ENCODE measurements at regions not wholly inside any gene's neighbourhood (a gene's known extent, or its start where the extent isn't known, plus 50 kb on each side); places are given as distances from the start of the nearest gene placed in this dataset.

DNA sequence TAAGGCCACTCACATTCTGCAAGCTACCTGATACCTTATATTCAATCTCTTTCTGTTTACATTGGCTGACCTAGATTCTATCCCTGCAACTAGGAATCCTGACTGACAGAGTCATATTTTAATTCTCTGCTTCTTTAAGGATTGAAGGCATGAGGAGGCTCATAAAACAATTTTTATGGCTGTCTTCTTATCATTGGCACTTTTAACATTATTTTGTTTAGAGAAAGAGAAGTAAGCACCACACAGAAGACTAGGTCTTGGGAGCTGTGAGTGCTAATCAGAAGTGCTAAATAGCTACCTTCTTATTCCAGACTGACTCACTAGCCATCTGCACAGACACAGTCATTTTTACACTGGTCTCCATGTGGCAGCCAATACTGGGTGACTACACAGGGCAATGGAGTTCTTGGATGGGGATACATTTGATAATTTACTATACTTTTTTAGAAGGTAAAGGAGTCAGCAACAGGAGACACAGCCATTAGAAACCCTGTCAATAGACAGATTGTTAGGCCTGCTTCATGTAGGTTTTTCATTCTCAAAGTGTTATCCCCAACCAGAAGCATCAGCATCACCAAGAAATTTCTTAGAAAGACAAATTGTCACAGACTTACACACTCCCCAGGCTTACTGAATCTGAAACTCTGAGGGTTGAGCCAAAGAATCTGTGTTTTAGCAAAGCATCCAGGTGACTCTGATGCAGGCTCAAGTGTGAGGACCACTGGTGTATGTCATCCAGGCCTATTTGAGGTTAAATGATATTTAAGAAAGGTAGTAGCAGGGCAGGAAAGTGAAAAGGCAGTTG lies 214.1 kb downstream of the DUSP6 start:
- POLR2A ChIA-PET (ENCODE audit: unreplicated experiment): no interaction called here
- ATAC-seq: peak; percentile 51
- Histone ChIP-seq H3K9me2 (replicated peaks; ENCODE audit: low read length) (no peaks in the 10 kb centered on the region), H3K79me2 (ENCODE audit: low read length) (no peaks in the 10 kb centered on the region), H3K9me3 (ENCODE audit: low read length) (no peaks in the 10 kb centered on the region), H3K27me3 (ENCODE audit: low read length) (no peaks in the 10 kb centered on the region), H2AFZ (ENCODE audit: low read length) (no peak overlapping the region), H3K9ac (ENCODE audit: low read length) (no peak overlapping the region), H3K4me3 (ENCODE audit: low read length) (no peak overlapping the region), H3K36me3 (ENCODE audit: low read depth, low read length) (no peaks in the 10 kb centered on the region), H3K27ac (ENCODE audit: low read length) (peak overlapping the region; percentile 15), H3K4me1 (ENCODE audit: insufficient read depth, low read length) (peaks cover 46% of the 10 kb centered on the region), H3F3A (ENCODE audit: low read length, unreplicated experiment) (no peaks in the 10 kb centered on the region), H4K20me1 (ENCODE audit: low read length) (no peaks in the 10 kb centered on the region), H3K4me2 (ENCODE audit: low read length) (peak overlapping the region; percentile 43; the same call in 1 of the 2 replicates)
- no peak for TF ChIP-seq EZH2 (IDR thresholded peaks at IDR 0.05; ENCODE audit: low read length, unreplicated experiment)
- no peak for TF ChIP-seq EZH2phosphoT487 (IDR thresholded peaks at IDR 0.05; ENCODE audit: borderline replicate concordance, low read length)
- TF ChIP-seq CTCF (conservative IDR thresholded peaks at IDR 0.05; ENCODE audit: low read depth, low read length): no peak
- intact Hi-C loops (cut with micrococcal nuclease): no loop called here
- no TSS peak for BruUV-seq (replicated peaks)
- CTCF ChIA-PET: no interaction called here
- peak; percentile 61 for DNase-seq

DNA sequence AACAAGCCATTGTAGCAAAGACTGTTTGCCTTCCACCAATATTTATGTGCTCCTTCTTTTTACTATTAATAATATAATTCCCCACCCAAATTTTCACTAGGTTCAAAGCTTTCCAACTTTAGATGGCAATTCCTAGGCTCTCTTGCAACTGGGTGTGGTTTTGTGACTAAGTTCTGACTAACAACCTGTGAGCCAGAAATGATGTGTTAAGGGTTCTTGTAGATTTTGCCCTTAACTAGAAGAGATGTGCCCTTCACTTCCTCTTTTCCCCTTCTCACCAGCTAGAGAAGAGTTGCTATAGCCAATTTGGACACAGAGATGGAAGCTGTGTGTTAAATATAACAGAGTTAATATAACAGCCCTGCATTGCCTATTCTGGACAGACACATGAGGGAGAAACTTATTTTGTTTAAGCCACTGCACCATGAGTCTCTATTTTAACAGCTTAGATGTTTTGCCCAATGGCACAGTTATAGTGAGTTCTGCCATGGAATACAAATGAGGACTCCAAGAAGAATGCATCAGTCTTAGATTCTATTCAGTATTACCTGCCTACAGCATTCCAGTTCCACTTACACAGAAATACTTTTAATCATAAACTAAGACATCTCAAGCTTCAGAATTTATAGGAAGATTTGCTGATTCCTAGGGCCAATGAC lies 216.2 kb downstream of the DUSP6 start:
- TF ChIP-seq EZH2 (IDR thresholded peaks at IDR 0.05; ENCODE audit: low read length, unreplicated experiment): no peak
- no peak for TF ChIP-seq CTCF (conservative IDR thresholded peaks at IDR 0.05; ENCODE audit: low read depth, low read length)
- H4K20me1 ChIP-seq (ENCODE audit: low read length): no peaks in the 10 kb centered on the region
- peaks cover 46% of the 10 kb centered on the region for H3K4me1 ChIP-seq (ENCODE audit: insufficient read depth, low read length)
- no peaks in the 10 kb centered on the region for H3K79me2 ChIP-seq (ENCODE audit: low read length)
- peak overlapping the region; percentile 57 for H3K4me2 ChIP-seq (ENCODE audit: low read length)
- no peaks in the 10 kb centered on the region for H3K9me2 ChIP-seq (replicated peaks; ENCODE audit: low read length)
- no peak overlapping the region for H3K4me3 ChIP-seq (ENCODE audit: low read length)
- ChIA-PET CTCF (no interaction called here), POLR2A (ENCODE audit: unreplicated experiment) (interaction anchor here (0.6 kb wide), 1 partner anchor 39 kb away, joined by 4 read pairs; no protein-coding TSS in a partner anchor)
- 0 out of 2 replicates have a peak overlapping the region, but pooled peaks have one; percentile 8 for H2AFZ ChIP-seq (ENCODE audit: low read length)
- intact Hi-C loops (cut with micrococcal nuclease): loop anchor here (1.0 kb wide), 1 partner anchor 210 kb away; no protein-coding TSS in a partner anchor
- no peaks in the 10 kb centered on the region for H3K36me3 ChIP-seq (ENCODE audit: low read depth, low read length)
- no peaks in the 10 kb centered on the region for H3F3A ChIP-seq (ENCODE audit: low read length, unreplicated experiment)
- BruUV-seq (replicated peaks): no TSS peak
- H3K9me3 ChIP-seq (ENCODE audit: low read length): no peaks in the 10 kb centered on the region
- peak; percentile 91 for DNase-seq
- ATAC-seq: peak; percentile 82
- no peaks in the 10 kb centered on the region for H3K27me3 ChIP-seq (ENCODE audit: low read length)
- H3K27ac ChIP-seq (ENCODE audit: low read length): peak overlapping the region; percentile 78
- H3K9ac ChIP-seq (ENCODE audit: low read length): peak overlapping the region; percentile 22; the same call in 1 of the 2 replicates
